Retina (tissue), 1 donor: ENCODE measurements at regions not wholly inside any gene's neighbourhood (a gene's known extent, or its start where the extent isn't known, plus 50 kb on each side); places are given as distances from the start of the nearest gene placed in this dataset.
"Not testable (repeated sequence)": the region's sequence is repeated elsewhere in the genome, so short reads cannot be mapped to it uniquely, and the experiment has no call there.

Experiments
- DNase-seq: peaks from one replicate; pipeline ENCODE4 v3.0.0-alpha.2; 2016

DNA sequence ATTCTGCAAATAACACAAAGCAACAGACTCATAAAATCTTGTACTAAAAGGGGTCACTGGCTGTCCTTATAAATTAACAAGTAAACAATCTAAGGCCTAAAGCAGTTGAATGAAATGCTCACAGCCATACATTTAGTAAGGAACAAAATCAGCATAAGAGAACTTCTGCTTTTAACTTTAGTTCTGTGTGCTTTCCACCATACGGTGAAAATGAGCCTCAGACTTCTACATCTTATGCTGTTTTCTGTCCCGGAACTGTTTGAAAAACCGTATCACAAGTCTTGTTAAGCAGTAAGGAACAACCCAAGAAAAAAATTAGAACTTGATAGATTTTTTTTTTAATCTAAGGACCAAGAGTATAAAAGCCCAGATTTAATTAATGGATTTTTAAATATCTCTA lies 549.1 kb upstream of the MIR17HG start:
- DNase-seq, result no peak

DNA sequence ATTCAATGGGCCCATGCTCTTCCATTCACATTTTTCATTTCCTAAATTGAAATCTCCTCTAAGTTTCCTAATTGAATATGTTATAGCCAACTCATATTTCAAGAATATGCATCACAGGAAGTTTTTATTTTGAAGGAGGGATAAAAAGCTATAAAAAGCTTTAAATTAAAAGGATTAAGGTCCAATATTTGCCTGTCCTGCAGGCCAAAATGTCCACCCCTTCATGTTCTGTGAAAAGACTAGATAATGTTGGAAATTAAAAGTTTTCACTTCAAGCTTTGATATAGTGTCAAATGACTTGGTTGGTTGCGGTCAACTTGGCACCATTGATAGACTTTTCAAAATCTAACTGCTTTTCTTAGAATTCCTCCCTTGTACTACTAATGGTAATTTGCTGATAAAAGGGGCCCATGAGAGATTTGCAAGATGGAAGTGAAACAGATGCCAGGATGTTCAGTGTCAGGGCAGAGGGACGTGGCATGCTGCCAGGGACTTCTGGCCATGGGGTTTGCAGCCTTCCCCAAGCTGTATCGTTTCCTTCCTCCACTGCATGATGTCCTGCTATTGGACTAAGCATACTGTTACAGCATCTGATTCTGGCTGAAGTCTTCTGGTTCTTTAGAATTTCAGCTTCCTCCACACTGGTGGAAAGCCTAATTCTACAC lies 547.3 kb upstream of the MIR17HG start:
- DNase-seq, result no peak

DNA sequence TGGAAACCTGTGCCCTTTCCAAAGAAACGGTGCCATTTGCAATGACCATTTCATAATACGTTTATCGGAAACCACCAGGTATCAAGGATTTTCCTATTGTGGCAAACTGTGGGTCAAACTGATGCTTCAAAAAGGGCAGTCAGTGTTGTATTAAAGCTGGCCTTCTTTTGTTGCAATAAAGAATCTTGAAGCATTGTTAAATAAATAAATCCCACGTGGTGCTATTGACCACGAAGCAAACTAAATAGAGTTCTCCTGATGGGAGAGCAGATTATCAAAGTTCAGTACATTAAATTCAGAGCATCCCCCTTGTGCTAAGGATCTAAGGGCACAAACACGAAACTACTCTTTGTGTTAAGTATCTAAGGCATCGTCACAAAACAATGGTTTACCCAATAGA lies 545.9 kb upstream of the MIR17HG start:
- DNase-seq, result no peak

DNA sequence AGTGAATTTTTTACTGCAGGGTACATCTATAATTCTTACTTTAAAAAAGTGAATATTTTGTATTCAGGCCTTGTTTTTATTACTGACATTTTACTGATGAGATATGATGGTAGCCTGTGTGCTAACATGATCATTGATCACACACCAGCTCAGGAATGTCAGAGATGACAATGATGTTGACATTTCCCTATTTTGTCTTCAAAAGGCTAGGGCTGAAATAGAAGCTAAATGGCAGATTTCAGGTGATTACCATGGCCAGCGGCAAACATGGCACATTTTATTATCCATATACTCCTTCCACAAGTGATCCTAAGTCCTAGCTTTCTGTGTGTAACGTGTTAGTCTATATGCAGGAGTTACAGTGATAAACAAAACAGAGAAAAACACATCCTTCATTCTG lies 544.3 kb upstream of the MIR17HG start:
- DNase-seq, result no peak

DNA sequence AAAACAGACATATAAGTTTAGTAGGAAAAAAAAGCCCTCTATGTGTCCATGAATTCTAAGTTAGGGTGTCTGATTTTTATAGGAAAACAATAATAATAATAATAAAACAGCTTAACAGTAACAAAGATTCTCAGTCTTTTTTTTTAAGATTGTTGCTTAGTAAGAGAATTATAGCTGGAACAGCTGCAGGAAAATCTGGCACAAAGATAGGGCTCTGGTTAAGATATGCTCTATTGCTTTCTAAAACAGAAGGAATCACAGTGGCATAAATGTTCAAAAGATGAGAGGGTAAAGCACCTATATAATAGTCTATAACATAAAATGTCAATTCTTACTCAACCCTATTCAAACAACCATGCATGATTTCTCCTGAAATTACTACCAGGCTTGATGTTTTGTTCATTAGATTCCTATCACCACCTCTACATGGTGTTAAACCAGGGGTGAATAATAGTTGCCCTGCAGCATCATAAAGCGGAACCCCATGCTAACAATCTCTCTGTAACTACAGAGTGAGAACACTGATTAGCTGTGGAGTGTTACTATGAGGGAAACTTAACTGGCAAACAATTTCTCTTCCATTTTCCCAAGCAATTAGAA lies 541.4 kb upstream of the MIR17HG start:
- no peak for DNase-seq

DNA sequence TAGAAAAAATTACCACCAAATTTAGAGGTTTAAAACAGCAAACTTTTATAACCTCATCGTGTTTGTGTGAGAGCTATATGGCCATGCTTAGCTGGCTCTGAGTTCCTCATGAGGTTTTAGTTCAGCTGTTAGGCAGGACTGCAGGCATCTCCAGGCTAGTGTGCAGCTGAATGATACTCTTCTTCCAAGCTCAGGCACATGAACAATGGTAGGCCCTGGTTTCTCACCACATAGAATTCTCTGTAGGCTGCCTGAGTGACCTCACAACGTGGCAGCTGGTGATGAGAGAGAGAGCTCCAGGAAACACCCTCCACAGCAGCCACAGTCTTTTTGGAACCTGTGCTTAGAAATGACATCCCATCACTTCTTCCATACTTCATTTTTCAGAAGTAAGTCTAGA lies 540.6 kb upstream of the MIR17HG start:
- DNase-seq, result no peak

DNA sequence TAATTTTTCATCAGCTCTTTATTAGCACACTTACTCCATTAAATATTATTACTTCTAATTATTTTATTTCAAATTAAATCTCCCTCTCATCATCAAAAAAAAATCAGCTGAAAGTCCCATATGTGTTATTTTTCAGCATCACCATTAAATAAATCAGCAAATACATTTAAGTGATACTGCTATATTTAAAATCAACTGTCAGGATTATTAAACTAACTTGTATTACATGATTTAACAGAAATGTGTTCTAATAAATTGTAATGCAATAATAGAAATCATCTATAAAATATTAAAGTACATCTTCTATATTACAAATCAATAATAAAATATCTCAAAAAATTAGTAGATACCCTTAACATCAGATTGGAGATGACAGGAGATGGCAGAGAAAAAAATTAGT lies 538.6 kb upstream of the MIR17HG start:
- DNase-seq, result no peak

DNA sequence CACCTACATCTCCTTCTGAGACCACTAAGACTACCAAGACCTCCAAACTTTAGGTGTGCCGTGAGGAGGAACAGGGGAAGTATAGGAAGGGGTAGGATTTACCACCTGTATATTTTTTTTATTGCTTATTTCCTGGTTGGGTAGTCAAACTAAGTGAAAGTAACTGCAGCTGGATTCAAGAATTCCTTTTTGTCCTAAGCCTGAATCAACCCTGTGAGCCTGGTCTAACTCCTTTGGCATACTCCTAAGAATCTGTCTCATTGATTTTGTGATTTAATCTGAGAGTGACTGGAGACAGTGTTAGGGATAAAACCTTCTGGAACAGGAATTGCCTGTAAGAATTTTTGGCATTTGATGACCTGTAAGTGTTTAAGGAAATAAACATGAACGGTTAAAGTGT lies 523.5 kb upstream of the MIR17HG start:
- DNase-seq, result no peak

DNA sequence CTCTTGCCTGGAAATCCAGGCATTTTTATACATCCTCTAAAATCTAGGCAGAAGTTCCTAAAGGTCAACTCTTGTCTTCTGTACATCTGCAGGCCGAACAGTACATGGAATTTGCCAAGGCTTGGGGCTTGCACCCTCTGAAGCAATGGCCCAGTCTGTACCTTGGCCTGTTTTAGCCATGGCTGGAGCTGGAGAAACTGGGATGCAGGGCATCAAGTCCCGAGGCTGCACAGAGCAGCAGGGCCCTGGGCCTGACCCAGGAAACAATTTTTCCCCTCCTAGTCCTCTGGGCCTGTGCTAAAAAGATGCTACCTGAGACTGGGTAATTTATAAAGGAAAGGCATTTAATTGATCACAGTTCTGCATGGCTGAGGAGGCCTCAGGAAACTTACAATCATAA lies 520.8 kb upstream of the MIR17HG start:
- no peak for DNase-seq

DNA sequence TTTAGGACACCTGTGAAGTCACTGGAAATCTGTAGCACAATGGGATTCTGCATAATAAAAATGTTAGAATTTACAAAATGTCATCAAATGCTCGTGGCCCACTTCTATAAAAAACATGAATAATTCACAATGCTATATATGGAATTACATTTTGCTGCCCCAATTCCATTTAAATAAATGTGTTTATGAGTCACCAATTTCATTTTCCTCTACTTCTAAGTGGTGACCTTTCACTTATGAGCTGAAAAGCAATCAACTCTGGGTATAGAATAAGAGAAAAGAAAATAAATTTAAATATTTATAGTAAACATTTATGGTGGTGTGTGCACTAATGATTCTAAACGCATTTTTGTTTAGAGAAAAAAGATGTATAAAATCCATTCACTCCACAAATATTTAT lies 516.7 kb upstream of the MIR17HG start:
- no peak for DNase-seq

DNA sequence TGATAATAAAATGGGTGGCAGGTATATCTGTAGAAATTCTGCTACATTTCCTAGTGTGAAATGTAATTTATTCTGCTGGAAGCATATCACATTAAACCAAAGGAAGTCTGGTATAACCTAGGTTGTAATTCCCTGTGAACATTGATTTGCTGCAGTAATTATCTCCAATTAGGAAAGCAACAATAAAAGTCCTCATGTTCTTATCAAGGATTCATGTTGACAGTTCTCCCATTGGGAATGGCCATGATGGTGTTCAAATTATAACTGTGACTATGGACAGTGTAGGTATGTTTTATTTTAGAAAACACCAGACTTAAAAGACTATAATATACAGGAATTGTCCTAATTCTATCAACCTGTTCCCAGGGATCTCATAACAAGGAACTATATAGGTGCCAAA lies 513.5 kb upstream of the MIR17HG start:
- DNase-seq, result no peak

DNA sequence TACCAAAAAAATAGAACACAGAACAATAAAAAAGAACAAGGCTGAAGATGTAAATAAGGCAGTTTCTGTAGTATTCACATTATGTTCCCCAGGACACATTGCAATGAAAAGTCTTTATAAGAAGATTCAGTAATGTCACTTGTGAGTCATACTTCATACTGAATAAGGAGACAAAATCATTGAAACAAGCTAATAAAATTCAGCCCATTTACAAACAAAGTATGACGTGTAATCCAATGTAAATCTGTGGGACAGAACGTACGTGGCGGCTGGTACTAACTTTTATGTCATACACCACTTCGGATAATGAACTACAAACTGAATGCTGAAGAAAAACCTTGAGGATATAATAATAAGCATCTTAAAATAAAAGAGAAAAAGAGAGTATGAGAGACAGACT lies 512.8 kb upstream of the MIR17HG start:
- no peak for DNase-seq

DNA sequence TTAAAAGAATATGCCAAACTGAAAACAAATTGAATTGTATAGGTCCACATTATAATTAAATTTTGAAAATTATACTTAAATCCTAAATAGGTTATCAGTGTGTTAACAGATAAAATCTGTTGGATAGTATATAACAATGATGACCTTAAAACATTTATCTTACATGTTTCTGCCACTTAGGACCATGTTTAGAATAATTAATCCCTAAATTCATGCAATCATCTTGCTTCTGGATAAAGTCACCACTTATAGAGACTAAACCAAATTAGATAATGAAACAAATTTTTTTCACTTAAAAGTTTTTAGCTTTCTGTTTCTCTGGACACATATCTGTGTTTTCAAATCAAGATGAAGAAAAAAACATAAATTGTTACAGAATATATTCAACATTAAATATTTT lies 511.7 kb upstream of the MIR17HG start:
- no peak for DNase-seq

DNA sequence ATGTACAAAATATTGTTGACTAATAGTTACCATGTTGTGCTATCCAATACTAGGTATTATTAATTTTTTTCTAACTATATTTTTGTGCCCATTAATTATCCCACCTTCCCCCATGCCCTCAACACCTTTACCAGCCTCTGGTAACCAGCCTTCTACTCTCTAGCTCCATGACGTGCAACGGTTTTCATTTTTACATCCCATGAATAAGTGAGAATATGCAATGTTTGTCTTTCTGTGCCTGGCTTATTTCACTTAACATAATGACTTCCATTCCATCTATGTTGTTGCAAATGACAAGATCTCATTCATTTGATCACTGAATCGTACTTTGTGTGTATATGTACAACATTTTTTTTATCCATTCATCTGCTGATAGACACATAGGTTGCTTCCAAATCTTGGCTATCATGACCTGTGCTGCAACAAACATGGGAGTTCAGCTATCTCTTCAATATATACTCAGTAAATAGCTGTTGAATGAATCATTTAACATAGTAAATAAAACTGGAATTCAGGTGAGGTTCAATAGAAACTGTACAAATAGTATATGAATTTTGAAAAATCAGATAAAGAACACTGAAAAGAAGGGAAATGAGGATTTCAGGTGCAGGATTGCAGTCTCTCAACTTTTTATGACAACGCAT lies 509.0 kb upstream of the MIR17HG start:
- no peak for DNase-seq

DNA sequence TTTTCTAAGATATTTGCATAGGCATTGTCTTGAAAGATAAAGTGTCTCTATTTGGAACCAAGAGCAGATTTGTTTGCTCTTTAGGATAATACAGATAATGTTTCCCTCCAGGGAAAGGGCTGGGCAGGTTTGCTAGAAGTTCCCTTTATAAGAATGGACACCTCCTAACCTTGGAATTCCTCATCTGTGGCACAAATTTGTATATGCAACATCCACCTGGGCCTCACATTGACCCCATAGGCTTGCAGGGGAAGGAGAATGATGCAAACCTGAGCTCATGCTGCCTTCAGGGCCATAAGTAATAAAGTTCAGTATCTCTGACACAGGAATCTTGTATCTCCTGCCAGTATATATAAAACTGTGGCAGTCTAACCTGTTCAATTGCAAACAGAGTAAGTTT lies 508.4 kb upstream of the MIR17HG start:
- DNase-seq, result no peak

DNA sequence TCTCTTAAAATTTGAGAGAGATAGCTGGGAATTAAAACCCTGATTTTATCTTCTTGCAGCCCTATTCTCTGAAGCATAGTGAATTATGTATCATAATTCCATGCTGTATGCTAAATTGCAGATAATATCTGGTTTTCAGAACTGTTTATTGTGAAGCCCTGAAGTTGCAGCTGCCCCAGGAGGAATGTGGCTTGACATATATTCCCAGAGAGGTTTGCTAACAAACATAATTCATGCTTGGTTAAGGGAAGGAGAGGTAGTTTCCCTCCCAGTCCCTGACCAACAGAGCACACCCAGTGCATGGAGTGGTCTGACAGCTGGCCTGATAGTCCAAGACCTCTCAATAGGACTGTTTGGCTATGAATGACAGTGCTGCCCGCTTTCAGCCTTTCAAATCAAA lies 500.6 kb upstream of the MIR17HG start:
- DNase-seq, result peak; percentile 46

DNA sequence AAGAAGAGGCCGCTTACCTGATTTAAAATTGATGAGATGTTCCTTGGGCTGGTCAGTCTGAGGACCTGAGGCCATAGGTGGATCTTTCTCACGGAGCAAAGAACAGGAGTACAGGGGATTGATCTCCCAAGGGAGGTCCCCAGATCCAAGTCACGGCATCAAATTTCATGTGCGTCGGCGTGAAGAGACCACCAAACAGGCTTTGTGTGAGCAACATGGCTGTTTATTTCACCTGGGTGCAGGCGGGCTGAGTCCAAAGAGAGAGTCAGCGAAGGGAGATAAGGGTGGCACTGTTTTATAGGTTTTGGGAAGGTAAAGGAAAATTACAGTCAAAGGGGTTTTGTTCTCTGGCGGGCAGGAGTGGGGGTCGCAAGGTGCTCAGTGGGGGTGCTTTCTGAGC lies 493.8 kb upstream of the MIR17HG start:
- not testable (repeated sequence) for DNase-seq

DNA sequence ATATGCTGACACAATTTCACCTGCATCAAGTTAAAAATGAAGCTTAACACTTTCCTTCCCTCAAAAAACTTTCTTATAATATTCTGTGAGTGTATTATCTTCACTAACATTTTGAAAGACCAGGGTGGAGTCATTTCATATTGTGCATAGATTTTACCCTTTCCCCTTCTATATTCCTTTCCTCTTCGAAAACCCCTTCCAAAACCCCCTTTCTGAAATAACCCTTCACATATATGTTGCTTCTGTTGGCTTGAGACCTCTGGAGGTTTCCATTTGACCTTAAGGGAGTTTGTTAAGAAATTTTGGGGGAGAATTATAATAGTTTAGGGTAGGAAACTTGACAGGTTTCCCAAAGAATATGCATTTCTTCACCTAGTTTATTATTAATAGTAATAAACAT lies 489.6 kb upstream of the MIR17HG start:
- no peak for DNase-seq

DNA sequence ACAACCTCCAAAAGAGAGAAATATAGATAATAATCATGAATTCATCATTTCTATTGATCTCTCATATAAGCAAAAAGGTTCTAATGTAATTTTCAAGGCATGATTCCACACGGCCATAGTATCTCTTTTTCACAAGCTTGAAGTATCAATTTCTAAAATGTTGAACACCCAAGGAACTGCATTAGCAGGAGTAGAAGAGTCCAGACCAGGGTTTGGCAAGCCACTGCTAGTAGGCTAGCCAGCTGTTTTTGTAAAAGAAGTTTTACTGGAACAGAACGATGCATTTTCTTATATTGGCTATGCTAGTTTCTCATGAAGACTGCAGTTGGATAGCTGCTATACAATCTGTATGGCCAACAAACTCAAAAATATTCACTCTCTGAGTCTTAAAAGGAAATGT lies 481.5 kb upstream of the MIR17HG start:
- DNase-seq, result no peak

DNA sequence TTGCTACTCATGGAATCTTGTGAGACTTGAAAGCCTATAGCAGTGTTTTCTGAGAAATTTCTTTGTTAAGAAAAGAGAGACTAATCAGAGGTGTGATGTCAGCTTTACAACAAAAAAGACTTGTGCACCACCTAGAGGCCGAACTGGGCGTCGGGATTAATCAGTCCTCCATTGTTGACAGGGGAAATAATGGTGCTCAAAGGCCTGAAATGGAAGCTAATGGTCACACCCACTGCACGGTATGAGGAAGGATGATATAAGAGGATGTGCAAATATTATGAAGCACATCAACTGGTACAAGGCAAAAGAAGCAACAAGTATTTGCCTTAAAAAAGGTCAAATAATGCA lies 480.2 kb upstream of the MIR17HG start:
- peak; percentile 65 for DNase-seq

DNA sequence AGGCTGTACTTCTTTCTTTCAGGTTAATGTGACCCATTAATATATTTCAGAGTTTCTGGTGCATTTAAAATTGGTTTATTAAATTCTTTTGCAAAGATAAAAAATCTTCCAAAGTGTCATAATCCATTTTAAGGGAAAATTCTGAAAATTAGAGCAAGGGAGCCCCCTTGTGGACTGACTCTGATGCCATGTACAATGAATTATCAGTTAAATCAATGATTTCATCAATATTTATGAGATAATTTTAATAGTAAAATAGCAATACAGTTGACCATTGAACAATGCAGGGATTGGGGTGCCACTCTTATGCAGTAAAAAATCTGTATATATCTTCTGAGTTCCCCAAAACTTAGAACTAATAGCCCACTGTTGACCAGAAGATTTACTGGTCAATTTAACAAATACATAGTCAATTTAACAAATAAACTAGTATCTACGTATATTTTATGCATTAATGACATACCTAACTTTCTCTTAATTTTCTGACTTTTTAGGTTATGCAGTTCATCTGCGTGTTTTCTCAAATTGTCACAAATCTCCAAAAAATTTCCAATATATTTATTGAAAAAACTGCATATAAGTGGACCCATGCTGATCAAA lies 479.1 kb upstream of the MIR17HG start:
- peak; percentile 44 for DNase-seq

DNA sequence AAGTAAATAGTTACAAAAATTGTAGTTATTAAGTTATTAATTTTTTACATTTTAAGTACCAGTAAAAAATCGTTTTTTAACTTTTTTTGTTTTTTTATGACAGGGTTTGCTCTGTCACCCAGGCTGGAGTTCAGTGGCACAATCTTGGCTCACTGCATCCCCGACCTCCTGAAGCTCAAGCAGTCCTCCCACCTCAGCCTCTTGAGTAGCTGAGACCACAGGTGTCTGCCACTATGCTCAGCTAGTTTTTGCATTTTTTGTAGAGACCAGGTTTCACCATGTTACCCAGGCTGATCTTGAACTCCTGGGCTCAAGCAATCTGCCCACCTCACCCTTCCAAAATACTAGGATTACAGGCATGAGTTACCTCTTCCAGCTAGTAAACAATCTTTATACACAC lies 477.9 kb upstream of the MIR17HG start:
- DNase-seq, result no peak

DNA sequence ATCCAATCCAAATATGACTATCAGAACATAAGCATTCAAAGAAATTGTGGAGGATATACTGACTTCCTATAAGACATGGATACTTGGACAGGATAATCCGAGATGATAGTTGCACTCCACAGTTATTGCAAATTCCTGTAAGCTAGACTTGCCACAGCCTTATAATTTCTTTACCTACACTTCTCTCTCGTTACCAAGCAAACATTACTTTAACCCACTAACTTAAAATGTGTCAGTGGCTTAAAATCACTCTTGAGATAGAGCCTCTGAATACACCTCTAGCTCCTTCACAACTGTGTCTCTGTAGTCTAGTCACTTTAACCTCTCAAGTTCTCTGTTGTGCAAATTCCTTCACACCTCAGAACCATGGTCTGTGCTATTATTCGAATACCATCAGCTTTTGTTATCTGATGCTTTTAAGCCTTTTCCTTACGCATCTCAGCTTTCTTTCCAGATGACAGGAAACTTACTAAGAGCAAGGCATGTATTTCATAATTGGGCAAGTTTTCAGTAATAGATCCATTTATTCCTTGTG lies 474.9 kb upstream of the MIR17HG start:
- DNase-seq, result no peak

DNA sequence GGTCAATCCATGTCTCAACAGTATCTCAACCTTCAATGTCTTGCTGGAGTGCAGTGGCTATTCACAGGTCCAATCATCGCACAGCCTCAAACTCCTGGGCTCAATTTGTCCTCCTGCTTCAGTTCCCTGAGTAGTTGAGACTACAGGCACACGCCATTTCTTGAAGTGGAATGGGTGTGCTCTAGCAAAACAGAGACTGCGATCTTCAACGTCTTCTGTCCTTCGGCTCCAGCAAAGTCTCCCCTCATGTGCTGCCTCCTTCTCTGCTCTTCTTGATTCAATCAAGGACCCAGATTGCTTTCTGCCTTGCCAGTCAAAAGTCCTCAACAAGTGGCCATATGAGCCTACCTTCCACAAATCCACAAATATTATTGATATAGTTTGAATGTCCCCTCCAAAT lies 466.7 kb upstream of the MIR17HG start:
- DNase-seq, result no peak
